Lower leg skin (tissue), 4 donors: ENCODE measurements at regions not wholly inside any gene's neighbourhood (a gene's known extent, or its start where the extent isn't known, plus 50 kb on each side); places are given as distances from the start of the nearest gene placed in this dataset.

Experiments
- DNase-seq, 2 donors: peaks; one replicate each; pipeline ENCODE4 v3.0.0-alpha.2; 2019; ENCODE audit warnings: low spot score in 2 of 2
- H3K4me3 ChIP-seq: fragments of 200-600 bp; sonication (generic); 2 replicates; pipeline ENCODE4 v1.5.1; 2017; ENCODE audit warnings: mild to moderate bottlenecking, low read depth; ENCODE audit not compliant: poor library complexity, severe bottlenecking
- POLR2A ChIP-seq, 2 donors: fragments of 450-650 bp; IDR thresholded peaks; one replicate each; pipeline ENCODE4 v1.6.1; 2016 to 2017; ENCODE audit warnings: antibody characterized with exemption in 2 of 2, mild to moderate bottlenecking in 1 of 2, moderate library complexity in 1 of 2
- WGBS, 2 donors: methylation state at CpG; one replicate each; pipeline ENCODE4 v1.1.5; 2018; 5-methylcytosine and 5-hydroxymethylcytosine counted together
- intact Hi-C: fragments of 100-400 bp; cut with DNase I; formaldehyde crosslinking; loops from one replicate; pipeline ENCODE4 v1.15.0; 2023; ENCODE audit warnings: low total_unique reads
- TF ChIP-seq, protein P1 (sequence below), 3 donors: fragments of 450-650 bp; IDR thresholded peaks; one replicate each; pipeline ENCODE4 v1.5.1; 2016; ENCODE audit warnings: antibody characterized with exemption in 3 of 3, mild to moderate bottlenecking in 3 of 3, moderate library complexity in 2 of 3

DNA sequence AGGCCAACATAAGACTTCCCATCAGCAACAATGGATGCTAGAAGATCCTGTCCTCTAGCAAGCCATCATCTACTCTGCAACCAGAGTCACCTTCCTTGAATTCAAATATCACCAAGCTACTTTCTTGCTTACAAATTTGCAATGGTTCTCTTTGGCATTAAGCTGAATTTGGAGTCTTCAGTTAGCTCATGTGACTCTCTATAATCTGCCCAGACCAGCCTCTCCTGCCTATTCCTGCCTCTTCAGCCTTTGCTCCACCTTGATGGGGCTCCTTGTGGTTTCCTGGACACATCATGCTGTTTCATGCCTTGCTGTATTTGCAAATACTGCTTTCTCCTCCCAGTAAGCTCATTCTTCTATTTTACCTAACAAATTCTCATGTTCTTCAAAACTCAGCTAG, 82.3 kb downstream of the RASSF10 start:
- intact Hi-C loops: no loop called here
- no peak for DNase-seq
- TF ChIP-seq, protein P1, sequence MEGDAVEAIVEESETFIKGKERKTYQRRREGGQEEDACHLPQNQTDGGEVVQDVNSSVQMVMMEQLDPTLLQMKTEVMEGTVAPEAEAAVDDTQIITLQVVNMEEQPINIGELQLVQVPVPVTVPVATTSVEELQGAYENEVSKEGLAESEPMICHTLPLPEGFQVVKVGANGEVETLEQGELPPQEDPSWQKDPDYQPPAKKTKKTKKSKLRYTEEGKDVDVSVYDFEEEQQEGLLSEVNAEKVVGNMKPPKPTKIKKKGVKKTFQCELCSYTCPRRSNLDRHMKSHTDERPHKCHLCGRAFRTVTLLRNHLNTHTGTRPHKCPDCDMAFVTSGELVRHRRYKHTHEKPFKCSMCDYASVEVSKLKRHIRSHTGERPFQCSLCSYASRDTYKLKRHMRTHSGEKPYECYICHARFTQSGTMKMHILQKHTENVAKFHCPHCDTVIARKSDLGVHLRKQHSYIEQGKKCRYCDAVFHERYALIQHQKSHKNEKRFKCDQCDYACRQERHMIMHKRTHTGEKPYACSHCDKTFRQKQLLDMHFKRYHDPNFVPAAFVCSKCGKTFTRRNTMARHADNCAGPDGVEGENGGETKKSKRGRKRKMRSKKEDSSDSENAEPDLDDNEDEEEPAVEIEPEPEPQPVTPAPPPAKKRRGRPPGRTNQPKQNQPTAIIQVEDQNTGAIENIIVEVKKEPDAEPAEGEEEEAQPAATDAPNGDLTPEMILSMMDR (IDR thresholded peaks at IDR 0.05): no peak
- TF ChIP-seq POLR2A (IDR thresholded peaks at IDR 0.05): no peak
- H3K4me3 ChIP-seq: no peak overlapping the region

DNA sequence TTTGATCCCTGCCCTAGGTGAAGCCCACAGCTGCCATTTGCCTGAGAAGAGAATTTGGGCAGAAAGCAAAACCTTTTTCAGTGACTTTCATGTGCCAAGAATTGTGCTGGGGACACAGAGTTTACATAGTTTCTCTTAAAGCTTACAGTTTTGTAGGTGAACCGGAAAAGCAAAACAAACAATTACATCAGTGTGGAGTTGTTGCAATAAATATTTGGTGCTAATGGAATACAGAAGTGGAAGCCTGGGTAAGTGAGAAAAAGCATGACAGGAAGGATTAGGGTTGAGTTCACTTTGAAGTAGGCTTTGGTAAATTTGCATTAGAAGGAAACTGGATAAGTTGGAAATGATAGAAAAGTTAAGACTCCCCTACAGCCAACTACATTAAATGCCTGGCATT, 82.7 kb downstream of the RASSF10 start:
- DNase-seq: no peak
- TF ChIP-seq POLR2A (IDR thresholded peaks at IDR 0.05): no peak
- TF ChIP-seq, protein P1 (IDR thresholded peaks at IDR 0.05): no peak
- WGBS, 2 donors: 38 to 39% methylated on average over 1 of the region's 1 CpG
- H3K4me3 ChIP-seq: no peak overlapping the region
- intact Hi-C loops: no loop called here

DNA sequence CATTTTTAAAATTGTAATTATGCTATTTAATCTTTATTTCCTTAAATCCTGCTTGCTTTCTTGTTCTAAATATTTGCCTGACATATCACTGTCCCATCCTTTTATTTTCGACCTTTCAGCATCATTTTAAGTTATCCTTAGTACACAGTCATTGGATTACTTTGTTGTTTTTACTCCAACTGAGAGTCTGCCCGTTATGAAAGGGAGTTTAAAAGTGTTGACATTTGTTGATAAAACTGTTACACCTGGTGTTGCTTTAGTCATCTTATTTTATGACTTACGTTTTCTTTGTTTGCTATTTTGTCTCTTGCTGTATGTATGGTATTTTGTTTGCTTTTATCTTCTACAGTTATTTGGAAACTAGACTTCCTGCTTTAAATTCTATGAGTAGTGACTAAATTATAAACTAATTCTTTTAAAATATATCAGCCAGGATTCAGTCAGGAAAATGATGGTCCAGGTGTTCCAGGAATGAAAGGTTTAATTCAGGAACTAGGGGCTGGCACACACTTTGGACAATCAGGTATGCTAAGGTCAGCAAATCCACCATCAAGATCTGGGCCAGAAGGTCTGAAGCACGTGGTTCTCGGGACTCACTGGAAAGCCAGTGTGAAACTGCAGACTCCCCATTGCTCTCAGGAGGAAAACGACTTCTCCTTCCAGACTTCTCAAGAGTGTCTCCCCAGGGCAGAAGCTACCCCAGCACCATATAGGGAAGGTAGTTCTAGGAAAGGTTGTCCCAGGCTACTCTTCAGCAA, 86.0 kb downstream of the RASSF10 start:
- TF ChIP-seq, protein P1 (IDR thresholded peaks at IDR 0.05): no peak
- no peak for TF ChIP-seq POLR2A (IDR thresholded peaks at IDR 0.05)
- 50 to 58% methylated on average over 6 of the region's 6 CpGs for WGBS, 2 donors
- intact Hi-C loops: no loop called here
- no peak for DNase-seq
- H3K4me3 ChIP-seq: no peak overlapping the region

DNA sequence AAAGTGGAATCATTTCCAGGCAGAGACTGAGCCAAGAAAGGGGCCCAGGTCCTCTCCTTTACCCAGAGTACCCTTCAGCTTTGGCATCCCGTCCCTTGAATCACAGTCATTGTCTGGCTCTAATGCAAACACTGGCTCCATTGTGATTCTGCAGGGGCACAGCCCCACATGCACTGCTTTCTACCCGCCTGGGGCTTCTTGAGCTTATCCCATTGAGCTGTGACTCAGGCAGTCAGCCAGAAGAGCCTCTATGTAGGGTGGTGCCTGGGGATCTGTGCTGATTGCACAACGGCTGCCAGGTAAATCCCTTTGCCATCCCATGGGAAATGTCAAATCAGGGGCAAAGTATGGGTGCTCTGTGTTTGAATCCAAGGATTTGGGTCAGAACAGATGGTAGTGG, 88.9 kb downstream of the RASSF10 start:
- WGBS, 2 donors: 36 to 45% methylated on average over 3 of the region's 3 CpGs
- intact Hi-C loops: no loop called here
- no peak for TF ChIP-seq POLR2A (IDR thresholded peaks at IDR 0.05)
- TF ChIP-seq, protein P1 (IDR thresholded peaks at IDR 0.05): no peak
- DNase-seq: peak in 1 of 2 donors; percentile 54
- no peak overlapping the region for H3K4me3 ChIP-seq

DNA sequence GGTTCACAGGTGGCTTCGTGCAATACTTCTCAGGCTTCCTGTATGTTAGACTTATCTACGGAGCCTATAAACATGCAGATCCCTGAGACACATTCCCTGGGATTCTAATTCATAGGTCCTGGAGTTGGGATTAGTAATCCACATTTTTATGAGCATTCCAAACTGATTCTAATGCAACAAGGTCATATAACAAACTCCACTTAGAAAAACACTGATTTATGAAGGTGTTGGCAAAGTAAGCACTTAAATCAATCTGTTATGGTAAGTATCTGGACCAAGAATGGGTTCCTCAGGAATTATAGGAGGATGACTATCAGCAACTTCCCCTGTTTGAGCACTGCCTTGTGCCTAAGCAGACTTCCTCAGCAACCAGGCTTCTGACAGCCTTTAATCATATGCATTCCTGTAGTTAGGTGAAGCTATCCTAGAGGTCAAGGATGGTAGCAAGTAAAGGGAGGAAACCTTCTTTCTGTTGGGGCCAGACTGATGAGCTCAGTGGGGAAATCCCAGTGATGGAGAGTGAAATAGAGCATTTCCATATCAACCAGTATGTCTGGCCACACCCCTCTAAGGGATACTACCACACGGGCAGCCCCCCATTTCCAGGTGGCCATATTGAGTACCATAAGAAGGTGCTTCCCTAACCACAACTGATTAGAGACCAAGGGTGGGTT, 89.6 kb downstream of the RASSF10 start:
- intact Hi-C loops: no loop called here
- TF ChIP-seq POLR2A (IDR thresholded peaks at IDR 0.05): no peak
- TF ChIP-seq, protein P1 (IDR thresholded peaks at IDR 0.05): no peak
- DNase-seq: no peak
- no peak overlapping the region for H3K4me3 ChIP-seq
- WGBS, 2 donors: 61 to 63% methylated on average over 3 of the region's 3 CpGs
